Hematopoietic multipotent progenitor cell treated with erythropoietin and hydrocortisone succinate and interleukin-3 and kit ligand, for 8 days (in vitro differentiated cells): ENCODE measurements at regions not wholly inside any gene's neighbourhood (a gene's known extent, or its start where the extent isn't known, plus 50 kb on each side); places are given as distances from the start of the nearest gene placed in this dataset.

Experiments
- DNase-seq: peaks from one replicate; pipeline ENCODE4 v3.0.0-alpha.2; 2015

DNA sequence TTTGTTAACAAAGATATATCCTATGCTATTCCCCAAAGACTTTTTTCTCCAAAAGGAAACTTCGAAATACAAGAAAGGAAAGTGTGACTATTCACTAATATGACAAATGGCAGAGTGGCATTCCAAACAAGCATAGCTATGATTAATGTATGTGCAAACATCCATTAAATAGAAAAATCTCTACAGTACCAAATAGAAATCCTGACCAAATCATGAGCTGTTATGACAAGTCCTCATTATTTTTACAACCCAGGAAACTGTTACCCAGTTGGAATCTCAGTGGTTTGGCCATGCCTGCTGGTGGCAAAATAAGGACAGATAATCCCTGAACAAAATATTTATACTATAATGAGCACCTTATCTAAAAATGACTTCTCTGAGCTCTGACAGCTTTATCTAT lies 202.1 kb downstream of the SEC23A start:
- DNase-seq, result no peak

DNA sequence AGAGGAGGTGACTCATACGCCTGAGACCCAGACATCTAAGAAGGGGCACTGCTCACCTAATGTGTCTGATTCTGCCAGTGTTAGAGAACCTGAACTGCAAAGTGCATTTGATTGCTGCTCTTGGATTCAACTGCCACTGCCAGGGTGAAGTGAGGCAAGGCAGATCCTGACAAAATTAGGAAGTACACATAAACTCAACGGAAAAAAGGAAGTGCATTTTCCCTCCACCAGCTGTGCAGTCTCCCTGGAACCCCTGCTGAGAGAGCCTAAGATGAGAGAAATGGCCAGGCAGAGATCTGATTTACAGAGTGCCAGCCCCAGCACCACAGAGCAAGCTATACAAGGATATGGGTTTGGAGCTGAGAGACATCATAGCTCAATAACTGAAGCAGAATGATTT lies 215.3 kb downstream of the SEC23A start:
- no peak for DNase-seq

DNA sequence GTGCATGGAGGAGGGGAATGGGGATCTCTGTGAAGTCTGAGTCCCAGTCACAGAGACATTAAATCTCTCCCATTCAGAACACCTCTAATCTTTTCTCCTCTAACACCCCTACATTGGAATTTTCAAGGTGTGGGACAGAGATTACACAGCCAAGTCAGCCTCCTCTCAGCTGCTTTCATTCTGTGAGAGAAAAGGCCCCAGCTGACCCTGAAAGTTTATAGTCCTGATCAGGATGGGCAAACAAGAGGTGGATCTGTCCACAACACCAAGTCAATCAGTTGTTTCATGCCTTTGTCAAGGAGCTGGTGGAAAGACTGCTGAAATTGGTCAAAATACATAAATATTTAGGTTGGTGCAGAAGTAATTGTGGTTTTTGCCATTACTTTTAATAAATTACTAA lies 218.9 kb downstream of the SEC23A start:
- DNase-seq, result no peak

DNA sequence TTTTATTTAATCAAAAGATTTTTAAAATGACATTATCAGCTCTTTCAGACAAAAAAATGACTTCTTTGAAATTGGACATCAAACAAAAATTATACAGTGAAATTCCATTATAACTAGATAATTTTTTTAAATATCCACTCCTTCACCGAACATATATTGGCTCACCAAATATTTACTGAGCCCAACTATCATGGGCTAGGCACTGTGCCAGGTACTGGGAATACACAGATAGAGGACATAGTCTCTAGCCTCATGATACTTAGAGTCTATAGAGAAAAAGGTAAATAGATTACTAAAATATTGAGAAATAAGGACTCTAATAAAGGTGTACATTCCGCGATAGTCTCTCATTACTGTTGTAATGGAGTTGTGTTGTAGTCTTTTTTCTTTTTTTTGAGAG lies 219.9 kb downstream of the SEC23A start:
- DNase-seq, result no peak

DNA sequence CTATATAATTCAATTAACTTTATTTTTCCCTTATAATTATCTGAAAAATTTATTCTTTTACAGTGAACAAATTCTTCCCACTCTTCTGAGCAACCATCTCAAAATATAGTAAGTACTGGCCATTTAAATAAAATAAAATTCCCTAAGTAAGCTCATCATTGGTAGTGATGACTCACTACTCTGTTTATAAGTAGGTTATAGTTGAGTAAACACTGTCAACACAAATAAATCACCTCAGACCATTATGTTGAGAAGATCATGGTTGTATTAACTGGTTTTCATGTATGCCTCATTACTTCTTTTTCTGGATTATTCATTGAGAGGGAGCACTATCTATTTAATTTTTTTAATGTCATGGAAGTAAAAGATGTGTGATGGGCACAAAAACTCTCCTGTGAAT lies 220.5 kb downstream of the SEC23A start:
- no peak for DNase-seq

DNA sequence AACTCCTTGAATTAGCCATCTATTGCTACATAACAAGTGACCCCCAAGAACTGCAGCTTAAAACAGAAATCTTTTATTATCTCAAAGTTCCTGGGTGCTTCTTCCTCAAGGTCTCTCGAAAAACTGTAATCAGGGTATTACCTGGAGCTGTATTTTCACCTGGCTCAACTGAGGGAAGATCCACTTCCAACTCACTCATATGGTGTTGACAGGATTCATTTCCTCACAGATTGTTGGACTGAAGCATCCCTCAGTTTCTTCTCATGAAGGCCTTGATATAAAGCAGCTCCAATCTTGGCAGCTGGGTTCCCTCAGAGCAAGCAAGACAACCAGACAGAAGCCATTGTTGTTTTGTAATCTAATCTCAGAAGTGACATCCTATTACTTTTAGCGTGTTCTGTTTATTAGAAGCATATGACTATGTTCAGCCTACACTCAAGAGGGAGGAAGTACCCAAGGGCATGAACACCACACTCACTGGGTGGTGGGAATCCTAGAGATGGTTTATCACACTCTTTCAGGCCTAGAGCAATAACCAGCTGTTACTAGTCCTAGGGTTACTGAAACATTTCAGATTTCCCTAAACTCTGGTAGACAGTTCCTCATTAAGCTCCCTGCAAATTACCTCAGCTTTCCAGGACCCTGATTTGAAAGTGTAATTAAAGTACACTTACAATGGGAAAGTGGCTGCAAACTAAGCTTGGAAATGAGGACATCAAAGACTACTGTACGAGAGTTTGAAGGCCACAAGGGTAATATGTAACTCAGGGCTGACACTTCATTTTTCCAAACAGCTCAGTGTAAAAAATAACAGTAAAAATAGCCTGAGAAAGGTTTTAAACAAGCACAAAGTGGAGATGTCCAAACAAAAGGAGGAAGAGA lies 222.2 kb downstream of the SEC23A start:
- DNase-seq, result no peak

DNA sequence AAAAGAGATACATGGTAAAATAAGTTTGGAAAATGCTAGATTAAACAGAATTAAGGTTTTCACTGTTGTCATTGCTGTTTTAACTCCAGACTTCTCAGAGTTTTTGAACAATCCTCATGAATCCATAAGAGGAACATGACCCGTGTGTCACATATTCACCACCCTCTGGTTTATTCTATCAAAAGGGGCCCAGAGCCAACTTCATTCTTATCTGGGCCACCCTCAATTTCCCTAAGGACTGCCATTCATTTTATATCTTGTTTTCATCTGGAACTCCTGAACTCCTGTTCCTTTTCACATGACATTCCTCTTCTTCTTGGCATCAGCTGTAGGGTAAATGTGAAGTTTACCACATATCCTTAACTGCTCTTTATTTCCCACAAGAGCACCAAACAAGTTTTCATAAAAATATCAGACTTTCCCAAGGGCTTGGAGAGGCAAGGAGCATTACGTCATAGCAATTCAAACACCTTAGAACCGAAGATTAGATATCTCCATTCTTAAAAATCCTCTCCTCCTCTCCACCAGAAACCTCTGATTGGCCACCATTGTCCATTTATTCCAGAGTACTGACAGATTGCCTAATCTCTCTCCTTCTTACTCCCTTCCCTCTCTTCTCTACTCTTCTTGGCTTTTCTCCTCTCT lies 225.2 kb downstream of the SEC23A start:
- no peak for DNase-seq

DNA sequence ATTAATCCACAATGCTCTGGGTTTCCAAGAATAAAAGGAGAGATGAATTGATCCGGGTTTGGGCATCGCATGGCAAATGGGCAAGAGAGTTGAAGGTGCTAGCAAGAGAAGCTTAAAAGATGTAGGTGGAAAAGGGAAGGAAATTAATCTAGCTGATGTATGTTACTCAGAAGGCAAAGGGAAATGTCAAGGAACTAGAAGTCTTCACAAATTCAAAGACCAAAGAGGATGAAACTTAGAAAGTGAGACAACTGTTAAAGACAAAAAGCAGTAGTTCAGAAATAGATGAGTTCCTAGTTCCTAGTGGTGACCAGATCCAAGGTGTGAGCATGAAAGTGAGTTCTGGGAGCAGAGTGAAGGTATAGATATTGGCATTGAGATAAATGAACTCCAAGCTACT lies 228.3 kb downstream of the SEC23A start:
- DNase-seq, result no peak

DNA sequence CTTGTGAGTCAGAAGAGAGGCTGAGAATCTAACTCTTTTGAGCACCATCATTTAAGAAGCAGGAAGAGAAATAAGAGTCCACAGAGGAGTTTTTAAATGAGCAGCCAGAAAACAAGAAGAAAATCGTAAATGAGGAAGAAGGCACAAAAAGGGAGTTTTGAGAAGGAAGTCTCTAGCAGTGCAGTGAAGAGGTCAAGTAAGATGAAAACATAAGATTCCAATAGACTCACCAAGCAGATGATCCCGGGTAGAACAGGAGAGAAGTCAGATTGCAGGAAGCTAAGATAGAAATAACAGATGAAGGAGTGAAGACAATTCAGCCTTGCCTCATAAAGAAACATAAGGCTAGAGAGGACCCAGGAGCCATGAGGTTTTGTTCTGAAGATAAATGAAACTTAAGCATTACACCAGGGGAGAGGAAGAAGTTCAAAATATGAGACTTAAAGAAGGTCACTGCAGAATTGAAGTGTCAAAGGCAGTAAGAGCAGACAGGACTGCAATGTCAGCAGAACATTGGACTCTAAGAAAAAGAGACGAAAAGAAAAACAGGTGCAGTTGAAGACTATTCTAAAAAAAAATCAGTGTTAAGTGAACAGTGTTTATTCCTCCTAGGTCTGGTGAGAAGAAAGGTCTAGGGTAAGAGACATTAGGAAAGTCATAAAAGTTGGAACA lies 229.0 kb downstream of the SEC23A start:
- DNase-seq, result no peak

DNA sequence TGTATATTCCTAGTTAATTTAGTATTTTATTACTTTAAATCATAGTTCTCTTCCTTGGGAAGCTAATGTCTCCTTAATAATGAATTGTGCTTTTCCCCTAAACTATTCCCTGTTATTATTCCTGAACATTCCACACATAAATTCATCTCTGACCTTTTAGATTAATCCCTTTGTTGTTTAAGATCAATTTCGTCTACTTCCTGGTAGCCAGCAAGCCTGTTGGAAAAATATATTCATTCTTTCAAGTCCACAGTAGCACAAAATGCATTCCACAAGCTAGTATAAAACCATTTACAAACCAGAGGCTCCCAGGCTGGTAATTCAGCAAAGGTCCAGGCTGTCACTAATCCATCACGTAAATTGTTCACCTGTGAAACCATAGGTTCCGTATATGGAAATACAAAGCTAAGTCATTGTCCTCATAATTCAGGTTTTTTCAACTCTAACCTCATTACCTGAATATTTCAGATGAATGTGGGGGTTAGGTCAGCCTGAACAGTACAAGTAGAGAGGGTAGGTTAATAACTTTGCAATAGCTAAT lies 232.7 kb downstream of the SEC23A start:
- DNase-seq, result no peak

DNA sequence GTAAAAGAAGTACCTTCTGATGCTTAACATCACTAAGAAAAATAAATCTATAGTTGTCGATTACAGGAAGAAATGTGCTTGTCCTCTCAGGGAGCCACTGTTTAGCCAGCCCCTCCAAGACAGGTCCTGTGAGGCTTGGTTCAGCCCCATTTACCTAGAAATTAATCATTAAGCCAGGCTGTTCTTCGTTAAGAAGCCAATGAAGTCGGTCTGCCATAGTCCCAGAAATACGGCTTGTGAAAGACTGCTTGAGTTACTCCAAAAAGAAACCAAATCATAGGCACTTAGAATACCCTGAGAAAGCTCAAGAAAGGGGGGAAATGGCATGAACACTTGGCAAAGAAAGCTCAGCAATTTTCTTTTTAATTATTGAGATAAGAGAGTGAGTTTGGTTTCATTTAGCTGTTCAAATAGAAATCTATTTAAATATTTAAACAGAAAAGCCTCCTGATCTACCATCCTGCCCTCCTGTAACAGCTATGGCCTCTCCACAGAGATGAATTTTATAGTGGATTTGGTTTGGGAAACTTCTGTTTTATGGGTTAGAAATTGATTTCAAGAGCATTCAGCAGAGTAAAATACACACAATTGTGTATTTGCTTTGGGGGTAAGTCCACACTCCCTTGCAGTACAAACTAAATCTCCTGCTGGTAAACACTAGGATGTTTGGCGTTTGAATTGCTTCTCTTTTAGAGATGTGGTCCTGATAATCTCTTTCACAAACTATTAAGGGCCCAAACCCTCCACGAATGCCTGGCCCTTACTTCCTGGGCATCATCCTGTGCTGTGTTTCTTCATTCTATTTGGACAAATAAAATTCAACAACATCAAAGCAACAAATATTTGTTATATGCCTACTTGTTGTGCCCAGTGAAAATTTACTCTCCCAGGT lies 234.4 kb downstream of the SEC23A start:
- no peak for DNase-seq

DNA sequence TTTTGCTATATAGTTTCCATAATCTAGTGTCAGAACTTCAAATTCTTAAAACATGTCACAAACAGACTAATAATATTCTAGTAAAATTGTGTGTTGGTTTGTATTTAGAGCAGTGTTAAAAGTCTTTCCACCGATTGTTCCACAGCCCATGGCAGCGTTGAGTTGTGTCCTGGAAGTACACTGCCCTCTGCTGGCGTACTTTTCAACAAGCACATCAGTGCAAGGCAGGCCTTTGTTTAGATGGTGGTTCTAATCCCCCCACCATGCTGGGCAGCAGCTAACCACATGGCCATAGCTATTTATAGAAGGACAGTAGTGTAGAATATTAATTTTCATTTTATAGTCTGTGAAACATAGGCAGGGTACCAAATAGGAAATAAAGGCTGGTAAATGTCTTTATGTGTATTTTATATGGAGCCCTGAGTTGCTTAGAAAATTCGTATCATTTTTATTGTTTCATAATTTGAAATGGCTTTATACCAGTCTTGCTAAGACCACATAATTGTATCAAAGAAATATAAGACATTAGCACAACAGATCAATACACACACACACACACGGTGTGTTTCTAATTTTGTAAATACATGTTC lies 235.4 kb downstream of the SEC23A start:
- peak; percentile 78 for DNase-seq

DNA sequence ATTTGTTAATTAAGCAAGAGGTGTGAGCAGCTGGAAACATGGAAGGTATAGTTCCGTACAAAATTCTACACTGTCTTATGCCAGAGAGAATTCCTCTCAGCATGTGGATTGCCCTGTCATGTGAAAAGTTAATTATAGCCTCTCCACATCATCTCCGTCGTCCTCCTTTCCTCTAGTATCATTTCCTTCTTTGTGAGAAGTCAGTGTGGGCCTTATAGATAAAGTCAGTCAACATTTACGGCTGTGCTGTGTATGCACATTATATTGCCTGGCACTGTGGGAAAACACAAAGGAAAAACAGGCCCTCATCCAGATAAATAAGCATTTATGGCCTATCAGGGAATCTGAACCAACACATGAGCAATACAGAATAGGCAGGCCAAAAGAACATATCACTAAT lies 236.6 kb downstream of the SEC23A start:
- DNase-seq, result peak; percentile 14

DNA sequence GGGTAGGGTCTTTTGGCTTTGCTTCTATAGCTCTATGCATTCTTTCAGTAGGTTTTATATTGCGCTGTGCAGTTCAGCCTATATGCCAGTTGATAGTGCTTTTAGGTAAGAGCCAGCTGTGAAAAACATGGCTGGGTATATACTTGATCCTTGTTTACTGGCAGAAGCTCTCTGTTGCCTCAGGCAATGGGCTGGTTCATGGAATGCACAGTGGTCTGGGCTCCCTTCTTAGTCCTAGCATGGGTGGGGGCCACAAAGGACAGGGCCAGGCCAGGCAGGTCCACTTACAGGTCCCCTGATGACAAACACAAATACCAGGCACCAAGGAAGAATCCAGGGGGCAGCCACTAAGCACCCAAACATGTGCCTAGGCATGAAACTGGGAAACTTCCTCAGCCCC lies 240.7 kb downstream of the SEC23A start:
- no peak for DNase-seq

DNA sequence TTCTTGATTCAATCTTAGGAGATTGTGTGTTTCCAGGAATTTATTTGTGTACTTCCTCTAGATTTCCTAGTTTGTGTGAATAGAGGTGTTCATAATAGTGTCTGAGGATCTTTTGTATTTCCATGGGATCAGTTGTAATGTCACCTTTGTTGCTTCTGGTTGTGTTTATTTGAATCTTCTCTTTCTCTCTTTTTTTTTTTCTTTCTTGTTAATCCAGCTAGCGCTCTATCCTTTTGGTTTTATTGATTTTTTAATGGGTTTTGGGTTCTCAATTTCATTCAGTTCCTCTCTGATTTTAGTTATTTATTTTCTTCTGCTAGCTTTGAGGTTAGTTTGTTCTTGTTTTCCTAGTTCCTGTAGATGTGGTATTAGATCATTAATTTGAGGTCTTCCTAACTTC lies 242.5 kb downstream of the SEC23A start:
- DNase-seq, result no peak

DNA sequence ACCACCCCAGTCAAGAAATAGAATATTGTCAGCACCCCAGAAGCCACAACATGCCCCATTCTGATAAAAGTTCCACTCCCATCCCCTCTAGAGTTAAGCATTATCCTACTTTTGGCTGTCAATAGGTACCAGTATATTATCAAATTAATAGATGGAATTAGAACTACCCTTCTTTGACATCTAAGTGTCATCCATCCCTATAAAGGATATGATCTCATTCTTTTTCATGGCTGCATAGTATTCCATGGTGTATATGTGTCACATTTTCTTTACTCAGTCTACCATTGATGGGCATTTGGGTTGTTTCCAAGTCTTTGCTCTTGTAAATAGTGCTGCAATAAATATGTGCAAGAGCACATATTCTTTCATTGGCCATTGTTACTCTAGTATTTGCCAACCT lies 246.2 kb downstream of the SEC23A start:
- no peak for DNase-seq

DNA sequence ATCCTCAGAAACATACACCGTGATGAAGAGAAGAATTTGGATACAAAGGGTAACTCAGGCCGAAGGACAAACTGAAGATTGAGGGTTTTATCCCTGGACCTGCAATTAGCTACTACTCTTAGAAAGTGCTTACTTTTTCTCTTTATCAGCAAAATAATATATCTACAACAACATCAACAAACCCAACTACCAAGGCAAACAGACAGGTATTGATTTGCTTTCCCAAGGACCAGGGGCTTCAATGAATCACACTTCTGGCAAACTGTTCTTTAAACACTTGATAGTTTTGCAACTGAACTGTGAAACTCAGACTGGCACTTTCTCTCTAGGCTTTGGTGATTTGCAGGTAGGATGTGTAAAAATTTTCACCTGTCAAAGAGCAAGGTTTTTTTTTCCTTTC lies 247.5 kb downstream of the SEC23A start:
- DNase-seq, result no peak

DNA sequence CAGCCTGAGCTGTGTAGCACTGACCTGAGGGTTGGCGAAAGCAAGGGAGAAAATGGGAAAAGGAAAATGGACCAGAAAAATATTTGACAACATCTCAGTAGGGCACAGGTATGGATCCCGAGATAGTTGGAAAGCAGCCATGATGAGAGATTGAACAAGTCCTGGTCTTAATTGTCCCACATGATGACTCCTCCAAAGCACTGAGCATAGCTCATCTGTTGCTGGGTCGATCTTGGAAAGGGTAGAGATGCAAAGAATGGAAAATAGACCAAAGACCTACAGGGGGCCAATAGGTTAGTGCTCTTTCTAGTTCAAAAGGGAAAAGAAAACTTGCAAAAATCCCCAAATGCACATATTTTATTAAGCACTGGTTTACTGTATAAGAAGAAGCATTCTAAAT lies 251.9 kb downstream of the SEC23A start:
- DNase-seq, result no peak

DNA sequence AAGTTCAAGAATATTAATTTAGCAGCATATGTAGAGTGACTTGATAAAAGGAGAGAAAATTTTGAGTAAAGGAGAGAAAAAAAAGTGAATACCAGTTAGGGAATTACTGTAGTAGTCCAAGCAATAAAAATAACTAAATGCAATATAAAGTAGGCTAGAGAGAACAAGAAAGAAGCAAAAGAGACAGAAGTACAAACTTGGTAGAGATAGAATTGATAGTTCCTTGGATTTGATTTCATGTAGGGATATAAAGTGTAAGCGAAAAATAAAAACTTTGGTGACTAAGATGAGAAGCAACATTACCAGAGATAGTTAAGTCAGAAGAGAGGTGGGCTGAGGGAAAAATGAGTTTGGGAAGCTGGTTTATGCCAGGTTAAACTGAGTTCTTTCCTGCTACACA lies 252.4 kb downstream of the SEC23A start:
- DNase-seq, result no peak

DNA sequence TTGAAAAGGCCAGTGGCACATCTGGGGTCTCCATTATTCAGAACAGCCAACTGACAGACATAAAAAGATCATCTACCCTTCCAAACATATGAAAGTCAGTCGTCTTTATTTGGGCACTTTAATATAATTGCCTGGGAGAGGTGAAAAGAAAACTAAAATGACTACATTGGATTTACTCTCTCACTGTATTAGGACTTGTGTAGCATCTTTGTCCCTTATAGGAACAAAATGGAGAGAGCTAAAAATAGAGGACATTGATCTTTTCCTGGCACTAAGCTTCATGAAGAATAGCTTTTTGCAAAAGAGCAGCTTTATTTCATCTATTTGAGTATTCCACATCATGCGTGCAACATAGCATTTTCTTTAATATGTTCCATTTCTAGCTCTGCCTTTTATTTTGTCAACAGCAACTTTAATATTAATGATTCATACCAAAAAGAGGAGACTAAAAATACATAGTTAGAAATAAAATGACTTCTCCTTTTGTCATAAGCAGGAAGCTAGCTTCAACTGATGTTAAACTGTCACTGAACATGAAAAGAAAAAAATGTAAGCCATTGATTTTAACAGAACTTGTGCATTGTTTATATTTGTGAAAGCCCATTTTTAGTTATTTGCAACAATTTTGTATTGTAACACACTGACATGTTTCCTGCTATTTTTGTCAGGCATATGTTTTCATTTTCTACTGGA lies 254.6 kb downstream of the SEC23A start:
- no peak for DNase-seq

DNA sequence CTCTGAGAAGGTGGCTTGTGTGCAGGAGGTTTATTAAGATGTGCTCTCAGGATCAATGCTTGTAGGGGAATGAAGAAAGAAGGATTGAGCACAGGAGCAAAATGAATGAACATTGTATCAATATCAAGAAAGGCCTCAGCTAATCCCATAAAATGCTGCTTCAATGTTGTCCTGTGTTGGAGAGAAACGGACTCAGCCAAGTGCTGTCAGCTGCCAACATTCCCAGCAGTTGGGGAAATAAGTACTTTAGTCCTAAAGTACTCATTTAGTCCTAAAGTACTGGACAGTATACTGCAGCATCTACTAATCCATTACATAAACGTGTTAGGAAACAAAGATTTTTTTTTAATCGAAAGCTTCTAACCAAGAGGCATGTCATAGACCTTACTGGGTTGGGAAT lies 255.9 kb downstream of the SEC23A start:
- no peak for DNase-seq
